Skeletal muscle satellite cell (primary cell): ENCODE measurements at regions not wholly inside any gene's neighbourhood (a gene's known extent, or its start where the extent isn't known, plus 50 kb on each side); places are given as distances from the start of the nearest gene placed in this dataset.
A peak's percentile ranks its signal among the peaks of the same experiment; 100 is the strongest.

Experiments
- H3K27me3 ChIP-seq: 2 replicates; pipeline ENCODE4 v1.7.0; 2013; ENCODE audit warnings: low read length; ENCODE audit not compliant: control insufficient read depth, insufficient read depth
- H3K36me3 ChIP-seq: 2 replicates; pipeline ENCODE4 v1.7.0; 2013; ENCODE audit warnings: mild to moderate bottlenecking, control low read depth, low read length; ENCODE audit not compliant: insufficient read depth
- H3K4me1 ChIP-seq: 2 replicates; pipeline ENCODE4 v1.7.0; 2013; ENCODE audit warnings: low read length; ENCODE audit not compliant: control insufficient read depth, insufficient read depth
- H3K4me2 ChIP-seq: 2 replicates; pipeline ENCODE4 v1.7.0; 2013; ENCODE audit warnings: mild to moderate bottlenecking, low read length
- H3K4me3 ChIP-seq: 2 replicates; pipeline ENCODE4 v1.7.0; 2013; ENCODE audit warnings: low read length
- H3K9ac ChIP-seq: 2 replicates; pipeline ENCODE4 v1.7.0; 2013; ENCODE audit warnings: mild to moderate bottlenecking, low read depth, low read length, moderate library complexity
- H3K9me3 ChIP-seq: replicated peaks from 2 replicates; pipeline ENCODE4 v1.7.0; 2013; ENCODE audit warnings: mild to moderate bottlenecking, control low read depth, low read length

GRCh38 chr4:177228599-177228998 lies 81.1 kb upstream of the NEIL3 start:
- no peaks in the 10 kb centered on the region for H3K9me3 ChIP-seq
- no peaks in the 10 kb centered on the region for H3K36me3 ChIP-seq
- H3K9ac ChIP-seq: no peak overlapping the region
- peak overlapping the region; percentile 86 for H3K4me2 ChIP-seq
- no peaks in the 10 kb centered on the region for H3K4me1 ChIP-seq
- H3K27me3 ChIP-seq: no peaks in the 10 kb centered on the region
- no peak overlapping the region for H3K4me3 ChIP-seq

GRCh38 chr4:177229331-177229730 lies 80.3 kb upstream of the NEIL3 start:
- Histone ChIP-seq H3K36me3 (no peaks in the 10 kb centered on the region), H3K27me3 (no peaks in the 10 kb centered on the region), H3K4me1 (no peaks in the 10 kb centered on the region), H3K9ac (peak overlapping the region; percentile 59), H3K4me3 (peak overlapping the region; percentile 61), H3K9me3 (no peaks in the 10 kb centered on the region), H3K4me2 (peak overlapping the region; percentile 86)

- no peaks in the 10 kb centered on the region for H3K27me3 ChIP-seq
- no peak overlapping the region for H3K4me3 ChIP-seq
- H3K36me3 ChIP-seq: no peaks in the 10 kb centered on the region
- H3K9ac ChIP-seq: no peak overlapping the region
- no peak overlapping the region for H3K4me2 ChIP-seq
- H3K9me3 ChIP-seq: no peaks in the 10 kb centered on the region
- peaks cover 5% of the 10 kb centered on the region for H3K4me1 ChIP-seq
These were observed 77.2 kb upstream of the NEIL3 start for GRCh38 chr4:177232473-177232872.

GRCh38 chr4:177235026-177235425 lies 74.6 kb upstream of the NEIL3 start:
- Histone ChIP-seq H3K36me3 (no peaks in the 10 kb centered on the region), H3K9me3 (no peaks in the 10 kb centered on the region), H3K9ac (no peak overlapping the region), H3K4me1 (peaks cover 5% of the 10 kb centered on the region), H3K4me3 (no peak overlapping the region), H3K27me3 (no peaks in the 10 kb centered on the region), H3K4me2 (peak overlapping the region; percentile 3)

GRCh38 chr4:177236886-177237285 lies 72.8 kb upstream of the NEIL3 start:
- H3K36me3 ChIP-seq: no peaks in the 10 kb centered on the region
- no peaks in the 10 kb centered on the region for H3K27me3 ChIP-seq
- H3K4me3 ChIP-seq: no peak overlapping the region
- no peak overlapping the region for H3K9ac ChIP-seq
- no peak overlapping the region for H3K4me2 ChIP-seq
- peaks cover 5% of the 10 kb centered on the region for H3K4me1 ChIP-seq
- no peaks in the 10 kb centered on the region for H3K9me3 ChIP-seq

GRCh38 chr4:177237291-177237690 lies 72.4 kb upstream of the NEIL3 start:
- no peaks in the 10 kb centered on the region for H3K36me3 ChIP-seq
- H3K27me3 ChIP-seq: no peaks in the 10 kb centered on the region
- H3K4me3 ChIP-seq: no peak overlapping the region
- H3K9me3 ChIP-seq: no peaks in the 10 kb centered on the region
- H3K4me2 ChIP-seq: no peak overlapping the region
- peaks cover 5% of the 10 kb centered on the region for H3K4me1 ChIP-seq
- H3K9ac ChIP-seq: no peak overlapping the region

GRCh38 chr4:177239477-177239876 lies 70.2 kb upstream of the NEIL3 start:
- H3K4me2 ChIP-seq: no peak overlapping the region
- H3K27me3 ChIP-seq: no peaks in the 10 kb centered on the region
- no peak overlapping the region for H3K4me3 ChIP-seq
- H3K9ac ChIP-seq: no peak overlapping the region
- no peaks in the 10 kb centered on the region for H3K36me3 ChIP-seq
- H3K4me1 ChIP-seq: peaks cover 5% of the 10 kb centered on the region
- H3K9me3 ChIP-seq: no peaks in the 10 kb centered on the region

GRCh38 chr4:177239878-177240277 lies 69.8 kb upstream of the NEIL3 start:
- Histone ChIP-seq H3K4me2 (no peak overlapping the region), H3K9me3 (no peaks in the 10 kb centered on the region), H3K36me3 (no peaks in the 10 kb centered on the region), H3K27me3 (no peaks in the 10 kb centered on the region), H3K4me3 (no peak overlapping the region), H3K9ac (no peak overlapping the region), H3K4me1 (peaks cover 2% of the 10 kb centered on the region)

GRCh38 chr4:177242651-177243286 lies 66.9 kb upstream of the NEIL3 start:
- H3K9me3 ChIP-seq: no peaks in the 10 kb centered on the region
- no peaks in the 10 kb centered on the region for H3K36me3 ChIP-seq
- H3K27me3 ChIP-seq: no peaks in the 10 kb centered on the region
- H3K4me3 ChIP-seq: no peak overlapping the region
- H3K4me1 ChIP-seq: peaks cover 12% of the 10 kb centered on the region
- no peak overlapping the region for H3K4me2 ChIP-seq
- no peak overlapping the region for H3K9ac ChIP-seq

- Histone ChIP-seq H3K27me3 (no peaks in the 10 kb centered on the region), H3K4me2 (peak overlapping the region; percentile 37), H3K4me3 (no peak overlapping the region), H3K9me3 (no peaks in the 10 kb centered on the region), H3K9ac (peak overlapping the region; percentile 10), H3K36me3 (no peaks in the 10 kb centered on the region), H3K4me1 (peaks cover 14% of the 10 kb centered on the region)
These were observed 62.8 kb upstream of the NEIL3 start for GRCh38 chr4:177246641-177247584.

GRCh38 chr4:177250056-177250696 lies 59.5 kb upstream of the NEIL3 start:
- Histone ChIP-seq H3K9ac (no peak overlapping the region), H3K27me3 (no peaks in the 10 kb centered on the region), H3K9me3 (no peaks in the 10 kb centered on the region), H3K36me3 (no peaks in the 10 kb centered on the region), H3K4me2 (peak overlapping the region; percentile 62), H3K4me3 (no peak overlapping the region), H3K4me1 (peaks cover 14% of the 10 kb centered on the region)
